ENCODE measurements at regions not wholly inside any gene's neighbourhood (a gene's known extent, or its start where the extent isn't known, plus 50 kb on each side); places are given as distances from the start of the nearest gene placed in this dataset.

DNA sequence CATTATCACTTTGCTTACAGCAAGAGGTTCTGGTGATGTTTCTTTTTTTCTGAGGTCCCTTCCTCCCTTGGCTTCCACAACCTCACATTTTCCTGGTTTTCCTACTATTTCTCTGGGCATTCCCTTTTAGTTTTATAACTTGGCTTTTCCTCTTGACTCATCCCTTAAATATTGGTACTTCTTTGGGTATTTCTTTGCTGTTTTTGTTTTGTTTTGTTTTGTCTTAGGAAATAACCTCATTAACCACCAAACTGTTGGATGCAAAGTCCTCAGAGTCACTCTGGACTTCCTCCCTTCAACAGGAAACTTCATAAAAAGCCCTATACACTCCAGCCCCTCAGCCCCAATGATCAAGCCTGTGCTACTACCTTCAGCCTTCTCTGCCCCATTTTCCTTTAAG lies 211.1 kb downstream of the DUSP10 start:
- TF ChIP-seq, protein P1, sequence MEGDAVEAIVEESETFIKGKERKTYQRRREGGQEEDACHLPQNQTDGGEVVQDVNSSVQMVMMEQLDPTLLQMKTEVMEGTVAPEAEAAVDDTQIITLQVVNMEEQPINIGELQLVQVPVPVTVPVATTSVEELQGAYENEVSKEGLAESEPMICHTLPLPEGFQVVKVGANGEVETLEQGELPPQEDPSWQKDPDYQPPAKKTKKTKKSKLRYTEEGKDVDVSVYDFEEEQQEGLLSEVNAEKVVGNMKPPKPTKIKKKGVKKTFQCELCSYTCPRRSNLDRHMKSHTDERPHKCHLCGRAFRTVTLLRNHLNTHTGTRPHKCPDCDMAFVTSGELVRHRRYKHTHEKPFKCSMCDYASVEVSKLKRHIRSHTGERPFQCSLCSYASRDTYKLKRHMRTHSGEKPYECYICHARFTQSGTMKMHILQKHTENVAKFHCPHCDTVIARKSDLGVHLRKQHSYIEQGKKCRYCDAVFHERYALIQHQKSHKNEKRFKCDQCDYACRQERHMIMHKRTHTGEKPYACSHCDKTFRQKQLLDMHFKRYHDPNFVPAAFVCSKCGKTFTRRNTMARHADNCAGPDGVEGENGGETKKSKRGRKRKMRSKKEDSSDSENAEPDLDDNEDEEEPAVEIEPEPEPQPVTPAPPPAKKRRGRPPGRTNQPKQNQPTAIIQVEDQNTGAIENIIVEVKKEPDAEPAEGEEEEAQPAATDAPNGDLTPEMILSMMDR (IDR thresholded peaks at IDR 0.05): no peak
- no peak for TF ChIP-seq POLR2A (IDR thresholded peaks at IDR 0.05)

Data from body of pancreas (tissue), 4 donors.